Prostate gland (tissue), 2 donors: ENCODE measurements at regions not wholly inside any gene's neighbourhood (a gene's known extent, or its start where the extent isn't known, plus 50 kb on each side); places are given as distances from the start of the nearest gene placed in this dataset.

Experiments used
- CTCF ChIP-seq, 4 experiments: fragments of 200-600 bp in 2 of 4; fragments of 450-650 bp in 2 of 4; sonication (generic) in 2 of 4; IDR thresholded peaks; 1 replicate in 3 of 4; 2 replicates in 1 of 4; pipeline ENCODE4 v1.5.1; 2016 to 2019; ENCODE audit warnings: antibody characterized with exemption in 4 of 4, mild to moderate bottlenecking in 2 of 4, moderate library complexity in 2 of 4
- POLR2AphosphoS5 ChIP-seq: sonication (generic); formaldehyde crosslinking; IDR thresholded peaks from one replicate; pipeline ENCODE4 v1.6.1; 2017; ENCODE audit warnings: antibody characterized with exemption

GRCh38 chr3:94336046-94336753 is 273.3 kb downstream of the NSUN3 start:
- TF ChIP-seq POLR2AphosphoS5 (no peak), CTCF (IDR thresholded peaks at IDR 0.05) (peak in 2 of 4 experiments; percentile 44 to 56)
